Stomach (tissue), 4 donors: ENCODE measurements at regions not wholly inside any gene's neighbourhood (a gene's known extent, or its start where the extent isn't known, plus 50 kb on each side); places are given as distances from the start of the nearest gene placed in this dataset.

Experiments used
- EP300 ChIP-seq: sonication (generic); formaldehyde crosslinking; IDR thresholded peaks from one replicate; pipeline ENCODE4 v1.6.1; 2017; ENCODE audit warnings: antibody characterized with exemption
- TF ChIP-seq, protein P1 (sequence below), 7 experiments: fragments of 450-650 bp in 4 of 7; fragments of 200-600 bp in 3 of 7; sonication (generic) in 3 of 7; IDR thresholded peaks; one replicate each; pipeline ENCODE4 v1.5.1; 2016 to 2019; ENCODE audit warnings: antibody characterized with exemption in 7 of 7, control low read depth in 2 of 7, mild to moderate bottlenecking in 1 of 7

DNA sequence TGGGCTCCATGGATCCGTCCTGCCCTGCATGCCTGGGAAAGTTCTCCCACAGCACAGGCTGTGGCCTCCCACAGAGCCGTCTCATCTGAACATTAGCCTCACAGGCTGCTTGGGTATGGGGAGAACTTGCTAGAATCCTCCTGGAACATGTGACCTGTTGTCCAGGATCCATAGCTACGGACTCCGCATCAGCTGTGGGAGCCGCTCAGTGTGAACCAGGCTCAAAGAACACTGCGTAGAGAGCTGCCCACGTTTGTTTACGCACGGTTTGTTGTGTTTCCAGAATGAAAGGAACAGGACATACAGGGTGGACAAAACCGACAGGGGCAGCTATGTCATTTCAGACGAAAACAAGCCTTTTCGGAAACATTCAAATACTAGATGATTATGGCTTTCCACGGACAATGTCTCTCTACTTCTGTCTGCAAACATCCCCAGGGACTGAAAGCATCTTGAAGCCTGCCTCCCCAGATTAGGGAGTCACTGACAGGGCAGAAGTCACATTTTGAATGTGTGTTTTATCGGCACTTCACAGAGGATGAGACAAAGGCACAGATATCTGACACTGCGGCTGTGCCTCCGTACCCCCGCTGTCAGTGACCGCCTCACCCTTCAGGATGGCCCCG, 390.3 kb downstream of the GADD45G start:
- TF ChIP-seq, protein P1, sequence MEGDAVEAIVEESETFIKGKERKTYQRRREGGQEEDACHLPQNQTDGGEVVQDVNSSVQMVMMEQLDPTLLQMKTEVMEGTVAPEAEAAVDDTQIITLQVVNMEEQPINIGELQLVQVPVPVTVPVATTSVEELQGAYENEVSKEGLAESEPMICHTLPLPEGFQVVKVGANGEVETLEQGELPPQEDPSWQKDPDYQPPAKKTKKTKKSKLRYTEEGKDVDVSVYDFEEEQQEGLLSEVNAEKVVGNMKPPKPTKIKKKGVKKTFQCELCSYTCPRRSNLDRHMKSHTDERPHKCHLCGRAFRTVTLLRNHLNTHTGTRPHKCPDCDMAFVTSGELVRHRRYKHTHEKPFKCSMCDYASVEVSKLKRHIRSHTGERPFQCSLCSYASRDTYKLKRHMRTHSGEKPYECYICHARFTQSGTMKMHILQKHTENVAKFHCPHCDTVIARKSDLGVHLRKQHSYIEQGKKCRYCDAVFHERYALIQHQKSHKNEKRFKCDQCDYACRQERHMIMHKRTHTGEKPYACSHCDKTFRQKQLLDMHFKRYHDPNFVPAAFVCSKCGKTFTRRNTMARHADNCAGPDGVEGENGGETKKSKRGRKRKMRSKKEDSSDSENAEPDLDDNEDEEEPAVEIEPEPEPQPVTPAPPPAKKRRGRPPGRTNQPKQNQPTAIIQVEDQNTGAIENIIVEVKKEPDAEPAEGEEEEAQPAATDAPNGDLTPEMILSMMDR (IDR thresholded peaks at IDR 0.05) = no peak
- TF ChIP-seq EP300 = no peak
